Hepatocyte (in vitro differentiated cells): ENCODE measurements at regions not wholly inside any gene's neighbourhood (a gene's known extent, or its start where the extent isn't known, plus 50 kb on each side); places are given as distances from the start of the nearest gene placed in this dataset.

ENCODE experiments used
- EZH2 ChIP-seq: fragments of 200-600 bp; sonication (generic); IDR thresholded peaks from 2 replicates; pipeline ENCODE4 v1.6.1; 2016; ENCODE audit warnings: antibody characterized with exemption, mild to moderate bottlenecking, borderline replicate concordance
- TF ChIP-seq, protein P1 (sequence below): fragments of 200-600 bp; sonication (generic); IDR thresholded peaks from 2 replicates; pipeline ENCODE4 v1.5.1; 2016; ENCODE audit warnings: antibody characterized with exemption, mild to moderate bottlenecking; ENCODE audit not compliant: poor library complexity

- TF ChIP-seq, protein P1, sequence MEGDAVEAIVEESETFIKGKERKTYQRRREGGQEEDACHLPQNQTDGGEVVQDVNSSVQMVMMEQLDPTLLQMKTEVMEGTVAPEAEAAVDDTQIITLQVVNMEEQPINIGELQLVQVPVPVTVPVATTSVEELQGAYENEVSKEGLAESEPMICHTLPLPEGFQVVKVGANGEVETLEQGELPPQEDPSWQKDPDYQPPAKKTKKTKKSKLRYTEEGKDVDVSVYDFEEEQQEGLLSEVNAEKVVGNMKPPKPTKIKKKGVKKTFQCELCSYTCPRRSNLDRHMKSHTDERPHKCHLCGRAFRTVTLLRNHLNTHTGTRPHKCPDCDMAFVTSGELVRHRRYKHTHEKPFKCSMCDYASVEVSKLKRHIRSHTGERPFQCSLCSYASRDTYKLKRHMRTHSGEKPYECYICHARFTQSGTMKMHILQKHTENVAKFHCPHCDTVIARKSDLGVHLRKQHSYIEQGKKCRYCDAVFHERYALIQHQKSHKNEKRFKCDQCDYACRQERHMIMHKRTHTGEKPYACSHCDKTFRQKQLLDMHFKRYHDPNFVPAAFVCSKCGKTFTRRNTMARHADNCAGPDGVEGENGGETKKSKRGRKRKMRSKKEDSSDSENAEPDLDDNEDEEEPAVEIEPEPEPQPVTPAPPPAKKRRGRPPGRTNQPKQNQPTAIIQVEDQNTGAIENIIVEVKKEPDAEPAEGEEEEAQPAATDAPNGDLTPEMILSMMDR = no peak
- no peak for TF ChIP-seq EZH2
These were observed 910.0 kb downstream of the TMEM121 start for GRCh38 chr14:106436310-106436905.
